Gastrocnemius medialis (tissue), 4 donors: ENCODE measurements at regions not wholly inside any gene's neighbourhood (a gene's known extent, or its start where the extent isn't known, plus 50 kb on each side); places are given as distances from the start of the nearest gene placed in this dataset.

Experiments used
- POLR2A ChIP-seq, 2 donors: fragments of 450-650 bp; IDR thresholded peaks; one replicate each; pipeline ENCODE4 v1.6.1; 2017; ENCODE audit warnings: antibody characterized with exemption in 2 of 2, mild to moderate bottlenecking in 2 of 2, moderate library complexity in 2 of 2
- TF ChIP-seq, protein P1 (sequence below), 5 experiments: fragments of 450-650 bp in 3 of 5; fragments of 200-600 bp in 2 of 5; sonication (generic) in 2 of 5; IDR thresholded peaks in 4 of 5; conservative IDR thresholded peaks in 1 of 5; 1 replicate in 4 of 5; 2 replicates in 1 of 5; pipeline ENCODE4 v1.5.1; 2016 to 2019; ENCODE audit warnings: antibody characterized with exemption in 5 of 5, mild to moderate bottlenecking in 3 of 5, moderate library complexity in 3 of 5

DNA sequence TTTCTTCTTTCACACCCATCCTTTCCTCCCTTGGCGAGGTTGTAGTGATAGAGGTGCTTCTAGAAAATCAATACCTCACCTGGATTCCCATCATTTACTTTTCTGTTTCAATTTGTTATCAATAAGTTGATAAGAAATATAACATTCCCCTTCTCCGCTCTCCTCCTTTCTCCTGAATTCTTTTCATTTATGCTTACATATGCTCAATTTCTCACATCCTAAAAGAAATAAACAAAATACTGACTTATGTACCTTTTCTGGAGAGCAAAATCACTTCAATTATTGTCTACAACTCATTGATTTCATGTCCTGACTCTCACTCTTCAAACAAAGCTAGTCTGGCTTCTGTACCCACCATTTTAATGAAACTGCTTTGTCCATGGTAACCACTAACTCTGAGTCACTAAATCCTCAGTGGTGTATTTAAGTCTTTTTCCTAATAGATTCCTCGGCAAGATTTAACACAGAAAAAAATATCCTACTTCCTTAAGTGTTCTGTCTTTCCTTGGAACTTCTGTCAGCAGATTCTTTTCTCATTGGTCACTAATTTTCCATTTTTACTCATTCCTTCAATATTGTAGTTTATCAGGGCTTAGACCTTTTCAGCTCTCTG is 289.6 kb downstream of the RFPL4B start:
- TF ChIP-seq, protein P1, sequence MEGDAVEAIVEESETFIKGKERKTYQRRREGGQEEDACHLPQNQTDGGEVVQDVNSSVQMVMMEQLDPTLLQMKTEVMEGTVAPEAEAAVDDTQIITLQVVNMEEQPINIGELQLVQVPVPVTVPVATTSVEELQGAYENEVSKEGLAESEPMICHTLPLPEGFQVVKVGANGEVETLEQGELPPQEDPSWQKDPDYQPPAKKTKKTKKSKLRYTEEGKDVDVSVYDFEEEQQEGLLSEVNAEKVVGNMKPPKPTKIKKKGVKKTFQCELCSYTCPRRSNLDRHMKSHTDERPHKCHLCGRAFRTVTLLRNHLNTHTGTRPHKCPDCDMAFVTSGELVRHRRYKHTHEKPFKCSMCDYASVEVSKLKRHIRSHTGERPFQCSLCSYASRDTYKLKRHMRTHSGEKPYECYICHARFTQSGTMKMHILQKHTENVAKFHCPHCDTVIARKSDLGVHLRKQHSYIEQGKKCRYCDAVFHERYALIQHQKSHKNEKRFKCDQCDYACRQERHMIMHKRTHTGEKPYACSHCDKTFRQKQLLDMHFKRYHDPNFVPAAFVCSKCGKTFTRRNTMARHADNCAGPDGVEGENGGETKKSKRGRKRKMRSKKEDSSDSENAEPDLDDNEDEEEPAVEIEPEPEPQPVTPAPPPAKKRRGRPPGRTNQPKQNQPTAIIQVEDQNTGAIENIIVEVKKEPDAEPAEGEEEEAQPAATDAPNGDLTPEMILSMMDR (IDR thresholded peaks at IDR 0.05 in 4 of 5, conservative IDR thresholded peaks at IDR 0.05 in 1 of 5) = no peak
- no peak for TF ChIP-seq POLR2A (IDR thresholded peaks at IDR 0.05)
